Mesenchymal stem cell (in vitro differentiated cells and primary cell): ENCODE measurements at regions not wholly inside any gene's neighbourhood (a gene's known extent, or its start where the extent isn't known, plus 50 kb on each side); places are given as distances from the start of the nearest gene placed in this dataset.

Experiments used
- DNase-seq: peaks from one replicate; pipeline ENCODE4 v3.0.0-alpha.2; 2013
- H2AFZ ChIP-seq: one replicate; pipeline ENCODE4 v1.6.1; 2013; ENCODE audit warnings: low read depth, mild to moderate bottlenecking, control low read depth, inconsistent platforms, low read length, moderate library complexity
- H2AK5ac ChIP-seq: 2 replicates; pipeline ENCODE4 v1.6.1; 2013; ENCODE audit warnings: low read length, moderate library complexity, mild to moderate bottlenecking, inconsistent platforms; ENCODE audit not compliant: severe bottlenecking
- H2BK120ac ChIP-seq: one replicate; pipeline ENCODE4 v1.6.1; 2013; ENCODE audit warnings: low read depth, mild to moderate bottlenecking, inconsistent platforms, low read length, moderate library complexity
- H2BK12ac ChIP-seq, 2 experiments: one replicate each; pipeline ENCODE4 v1.6.1; 2013; ENCODE audit warnings: inconsistent platforms in 2 of 2, low read length in 2 of 2, mild to moderate bottlenecking in 2 of 2, moderate library complexity in 2 of 2, control low read depth in 1 of 2
- H2BK15ac ChIP-seq: one replicate; pipeline ENCODE4 v1.6.1; 2013; ENCODE audit warnings: mild to moderate bottlenecking, low read depth, inconsistent platforms; ENCODE audit not compliant: poor library complexity, severe bottlenecking
- H2BK5ac ChIP-seq: 2 replicates; pipeline ENCODE4 v1.6.1; 2013; ENCODE audit warnings: low read depth, mild to moderate bottlenecking, low read length, control low read depth, inconsistent platforms; ENCODE audit not compliant: poor library complexity, severe bottlenecking
- H3K14ac ChIP-seq, 2 experiments: one replicate each; pipeline ENCODE4 v1.6.1; 2013; ENCODE audit warnings: inconsistent platforms in 2 of 2, low read length in 2 of 2, control low read depth in 1 of 2, mild to moderate bottlenecking in 1 of 2, moderate library complexity in 1 of 2
- H3K18ac ChIP-seq, 2 experiments: one replicate each; pipeline ENCODE4 v1.6.1; 2013; ENCODE audit warnings: inconsistent platforms in 2 of 2, low read length in 2 of 2, control low read depth in 1 of 2, low read depth in 1 of 2, mild to moderate bottlenecking in 1 of 2
- H3K23ac ChIP-seq, 2 experiments: one replicate each; pipeline ENCODE4 v1.6.1; 2013; ENCODE audit warnings: inconsistent platforms in 2 of 2, low read length in 2 of 2, mild to moderate bottlenecking in 2 of 2, moderate library complexity in 2 of 2, control low read depth in 1 of 2
- H3K27ac ChIP-seq: 2 replicates; pipeline ENCODE4 v1.5.1; 2013; ENCODE audit warnings: mild to moderate bottlenecking, moderate library complexity, low read length, control low read depth, inconsistent platforms; ENCODE audit not compliant: poor library complexity, severe bottlenecking
- H3K27me3 ChIP-seq, 2 experiments: 2 replicates each; pipeline versions ENCODE4 v1.6.1 to v1.7.0; 2013; ENCODE audit warnings: low read length in 2 of 2, mild to moderate bottlenecking in 2 of 2, moderate library complexity in 2 of 2, control low read depth in 1 of 2, inconsistent platforms in 1 of 2; ENCODE audit not compliant: control insufficient read depth in 1 of 2, insufficient read depth in 1 of 2
- H3K36me3 ChIP-seq, 2 experiments: 2 replicates each; pipeline versions ENCODE4 v1.6.1 to v1.7.0; 2013; ENCODE audit warnings: low read length in 2 of 2, control low read depth in 1 of 2, inconsistent platforms in 1 of 2, low read depth in 1 of 2, mild to moderate bottlenecking in 1 of 2; ENCODE audit not compliant: insufficient read depth in 2 of 2, control insufficient read depth in 1 of 2
- H3K4ac ChIP-seq, 2 experiments: one replicate each; pipeline ENCODE4 v1.6.1; 2013; ENCODE audit warnings: inconsistent platforms in 2 of 2, low read length in 2 of 2, mild to moderate bottlenecking in 2 of 2, moderate library complexity in 2 of 2, control low read depth in 1 of 2, low read depth in 1 of 2
- H3K4me1 ChIP-seq: 2 replicates; pipeline ENCODE4 v1.6.1; 2013; ENCODE audit warnings: low read depth, low read length, control low read depth; ENCODE audit not compliant: control insufficient read depth, insufficient read depth
- H3K4me2 ChIP-seq: 2 replicates; pipeline ENCODE4 v1.6.1; 2013; ENCODE audit warnings: low read length, mild to moderate bottlenecking, inconsistent platforms; ENCODE audit not compliant: poor library complexity, severe bottlenecking
- H3K4me3 ChIP-seq, 2 experiments: 2 replicates each; pipeline versions ENCODE4 v1.5.1 to v1.7.0; 2013; ENCODE audit warnings: low read length in 2 of 2, mild to moderate bottlenecking in 2 of 2, control low read depth in 1 of 2, low read depth in 1 of 2; ENCODE audit not compliant: insufficient read depth in 1 of 2
- H3K79me1 ChIP-seq: replicated peaks from 2 replicates; pipeline ENCODE4 v1.6.1; 2013; ENCODE audit warnings: mild to moderate bottlenecking, control low read depth, low read length, inconsistent platforms; ENCODE audit not compliant: poor library complexity, severe bottlenecking
- H3K9ac ChIP-seq: 2 replicates; pipeline ENCODE4 v1.7.0; 2013; ENCODE audit warnings: mild to moderate bottlenecking, low read length, moderate library complexity
- H3K9me3 ChIP-seq: 2 replicates; pipeline ENCODE4 v1.7.0; 2013; ENCODE audit warnings: mild to moderate bottlenecking, low read length; ENCODE audit not compliant: control insufficient read depth
- H4K8ac ChIP-seq: one replicate; pipeline ENCODE4 v1.6.1; 2013; ENCODE audit warnings: inconsistent platforms, mild to moderate bottlenecking, low read length, moderate library complexity
- H4K91ac ChIP-seq: one replicate; pipeline ENCODE4 v1.6.1; 2013; ENCODE audit warnings: mild to moderate bottlenecking, low read length, inconsistent platforms
- WGBS: methylation state at CpG from one replicate; pipeline ENCODE4 v1.1.7; 2013; ENCODE audit warnings: mixed read lengths; 5-methylcytosine and 5-hydroxymethylcytosine counted together

DNA sequence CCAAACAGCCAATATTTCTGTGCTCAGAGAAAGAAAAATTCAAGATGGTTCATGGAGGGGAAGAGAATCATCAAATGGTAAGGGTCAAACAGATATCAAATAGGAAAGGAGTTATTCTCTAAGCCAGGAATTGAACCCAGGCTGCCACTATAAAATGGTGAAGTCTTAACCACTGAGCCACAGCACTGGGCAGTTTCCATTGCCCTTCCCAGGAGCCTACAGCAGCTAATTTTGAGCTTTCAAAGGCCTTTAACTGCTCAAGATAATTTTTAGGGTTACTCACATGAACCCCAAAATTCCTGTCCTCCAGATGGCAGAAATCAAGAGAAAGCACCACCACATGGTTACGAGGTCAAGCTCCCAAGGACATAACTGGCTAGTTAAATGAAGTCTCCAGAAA lies 176.2 kb downstream of the KIF18A start:
- no peaks in the 10 kb centered on the region for H3K9me3 ChIP-seq
- DNase-seq: no peak
- no peak overlapping the region for H2BK5ac ChIP-seq
- 95% methylated on average over 1 of the region's 1 CpG for WGBS
- peak overlapping the region in 1 of 2 experiments; percentile 82 for H2BK12ac ChIP-seq
- peak overlapping the region in 1 of 2 experiments; percentile 58 for H3K18ac ChIP-seq
- no peak overlapping the region for H3K4ac ChIP-seq
- no peak overlapping the region for H3K4me2 ChIP-seq
- H2AFZ ChIP-seq: no peak overlapping the region
- no peak overlapping the region for H4K91ac ChIP-seq
- no peak overlapping the region for H3K4me3 ChIP-seq
- no peaks in the 10 kb centered on the region for H3K36me3 ChIP-seq
- H2AK5ac ChIP-seq: peak overlapping the region; percentile 95
- no peak overlapping the region for H2BK15ac ChIP-seq
- H3K9ac ChIP-seq: no peak overlapping the region
- no peak overlapping the region for H4K8ac ChIP-seq
- H3K23ac ChIP-seq: no peak overlapping the region
- H3K14ac ChIP-seq: no peak overlapping the region
- peak overlapping the region; percentile 93 for H2BK120ac ChIP-seq
- no peaks in the 10 kb centered on the region for H3K79me1 ChIP-seq
- no peaks in the 10 kb centered on the region for H3K27me3 ChIP-seq
- no peak overlapping the region for H3K27ac ChIP-seq
- no peaks in the 10 kb centered on the region for H3K4me1 ChIP-seq

DNA sequence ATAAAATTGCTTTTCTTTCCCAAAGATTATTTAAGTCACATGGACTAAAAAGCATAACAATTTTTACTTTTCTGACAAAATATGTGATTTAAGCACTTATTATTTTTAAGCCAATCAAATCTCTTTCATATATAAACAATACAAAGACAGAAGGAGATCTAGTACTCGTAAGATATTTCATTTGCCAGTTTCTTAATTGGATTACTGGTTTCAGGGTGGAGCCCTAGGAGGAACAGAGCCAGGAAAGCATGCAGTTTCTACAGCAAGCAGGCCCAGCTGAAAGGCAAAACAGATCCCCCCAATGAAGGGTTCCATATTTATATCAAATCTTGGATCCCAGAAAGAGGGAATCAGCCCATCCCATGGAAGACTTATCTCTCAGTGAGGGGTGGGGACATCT lies 177.0 kb downstream of the KIF18A start:
- Histone ChIP-seq H2BK120ac (peak overlapping the region; percentile 67), H3K18ac (peak overlapping the region in 1 of 2 experiments; percentile 52), H4K91ac (peak overlapping the region; percentile 11), H3K9me3 (no peaks in the 10 kb centered on the region), H3K9ac (no peak overlapping the region), H2BK15ac (peak overlapping the region; percentile 46), H2AFZ (no peak overlapping the region), H3K4me1 (peaks cover 2% of the 10 kb centered on the region), H3K79me1 (no peaks in the 10 kb centered on the region), H3K27ac (no peak overlapping the region), H3K23ac (no peak overlapping the region), H3K36me3 (no peaks in the 10 kb centered on the region), H3K14ac (no peak overlapping the region), H4K8ac (no peak overlapping the region), H2AK5ac (peak overlapping the region; percentile 97), H2BK5ac (no peak overlapping the region), H3K4me3 (no peak overlapping the region), H2BK12ac (peak overlapping the region; percentile 45 to 71), H3K27me3 (no peaks in the 10 kb centered on the region), H3K4me2 (no peak overlapping the region), H3K4ac (peak overlapping the region in 1 of 2 experiments; percentile 37)
- WGBS: no CpG with 5 or more reads among the region's 1 CpG
- DNase-seq: no peak

DNA sequence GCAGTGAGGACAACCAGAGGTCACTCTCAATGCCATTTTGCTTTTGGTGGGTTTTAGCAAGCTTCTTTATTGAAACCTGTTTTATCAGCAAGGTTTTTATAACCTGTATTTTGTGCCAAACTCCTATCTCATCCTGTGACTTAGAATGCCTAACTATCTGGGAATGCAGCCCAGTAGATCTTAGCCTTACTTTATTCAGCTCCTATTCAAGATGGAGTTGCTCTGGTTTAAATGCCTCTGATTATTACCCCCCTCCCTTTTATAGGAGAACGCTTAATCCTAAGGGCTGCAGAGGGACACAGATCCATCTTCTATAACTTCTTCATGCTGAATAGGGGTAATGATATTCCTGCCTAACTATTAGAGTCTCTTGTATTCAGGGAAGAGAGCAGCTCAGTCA lies 179.1 kb downstream of the KIF18A start:
- no peak overlapping the region for H3K9ac ChIP-seq
- no peak for DNase-seq
- H3K79me1 ChIP-seq: no peaks in the 10 kb centered on the region
- no peak overlapping the region for H3K23ac ChIP-seq
- H3K4me3 ChIP-seq: no peak overlapping the region
- no CpG with 5 or more reads among the region's 1 CpG for WGBS
- no peak overlapping the region for H3K4me2 ChIP-seq
- peak overlapping the region; percentile 69 to 83 for H2BK12ac ChIP-seq
- H3K4ac ChIP-seq: peak overlapping the region in 1 of 2 experiments; percentile 78
- no peak overlapping the region for H4K8ac ChIP-seq
- H2AFZ ChIP-seq: no peak overlapping the region
- no peaks in the 10 kb centered on the region for H3K27me3 ChIP-seq
- peak overlapping the region; percentile 61 for H2AK5ac ChIP-seq
- no peak overlapping the region for H4K91ac ChIP-seq
- H3K18ac ChIP-seq: peak overlapping the region; percentile 30 to 37
- no peak overlapping the region for H3K14ac ChIP-seq
- no peak overlapping the region for H2BK15ac ChIP-seq
- H3K27ac ChIP-seq: no peak overlapping the region
- H2BK120ac ChIP-seq: no peak overlapping the region
- no peaks in the 10 kb centered on the region for H3K36me3 ChIP-seq
- H3K4me1 ChIP-seq: peaks cover 2% of the 10 kb centered on the region
- no peaks in the 10 kb centered on the region for H3K9me3 ChIP-seq
- H2BK5ac ChIP-seq: no peak overlapping the region

DNA sequence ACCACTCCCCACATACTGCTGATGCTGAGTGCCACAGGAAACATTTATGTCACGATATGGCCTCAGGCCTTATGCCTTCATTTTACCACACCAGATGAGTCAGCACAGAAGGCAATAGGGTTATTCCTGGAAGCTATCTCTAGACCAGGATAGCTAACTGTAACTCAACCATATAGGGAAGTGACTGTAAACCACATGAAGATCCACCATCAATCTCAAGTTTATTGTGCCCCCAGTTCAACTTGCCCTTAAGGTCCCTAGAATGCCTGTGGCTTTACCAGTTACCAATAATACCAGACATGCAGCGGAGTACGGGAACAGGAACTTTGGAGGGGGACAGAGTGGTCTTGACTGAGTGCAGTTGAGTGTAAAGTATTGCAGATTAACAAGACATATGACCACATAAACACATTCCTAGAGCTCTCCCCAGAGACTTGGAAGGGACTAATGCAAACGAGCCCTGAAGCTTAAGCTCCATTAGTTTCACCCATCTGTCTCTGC lies 180.9 kb downstream of the KIF18A start:
- no peak overlapping the region for H3K4me2 ChIP-seq
- peaks cover 2% of the 10 kb centered on the region for H3K4me1 ChIP-seq
- H3K9ac ChIP-seq: no peak overlapping the region
- no peak overlapping the region for H2BK15ac ChIP-seq
- no peak overlapping the region for H2BK5ac ChIP-seq
- no peak overlapping the region for H2BK12ac ChIP-seq
- H3K36me3 ChIP-seq: no peaks in the 10 kb centered on the region
- H2AK5ac ChIP-seq: peak overlapping the region; percentile 53
- peak; percentile 98 for DNase-seq
- no peak overlapping the region for H2AFZ ChIP-seq
- H2BK120ac ChIP-seq: no peak overlapping the region
- H3K27ac ChIP-seq: peak overlapping the region; percentile 85
- no peak overlapping the region for H4K91ac ChIP-seq
- H3K14ac ChIP-seq: no peak overlapping the region
- H3K4me3 ChIP-seq: no peak overlapping the region
- no peaks in the 10 kb centered on the region for H3K9me3 ChIP-seq
- H4K8ac ChIP-seq: no peak overlapping the region
- 0% methylated on average over 1 of the region's 4 CpGs for WGBS
- H3K79me1 ChIP-seq: no peaks in the 10 kb centered on the region
- H3K18ac ChIP-seq: peak overlapping the region in 1 of 2 experiments; percentile 57
- no peak overlapping the region for H3K23ac ChIP-seq
- H3K27me3 ChIP-seq: no peaks in the 10 kb centered on the region
- no peak overlapping the region for H3K4ac ChIP-seq
